Transverse colon (tissue), 4 donors: ENCODE measurements at regions not wholly inside any gene's neighbourhood (a gene's known extent, or its start where the extent isn't known, plus 50 kb on each side); places are given as distances from the start of the nearest gene placed in this dataset.
"Not testable (repeated sequence)": the region's sequence is repeated elsewhere in the genome, so short reads cannot be mapped to it uniquely, and the experiment has no call there.

Source experiments
- DNase-seq: peaks from one replicate; pipeline ENCODE4 v3.0.0-alpha.2; 2019
- H3K27ac ChIP-seq, 4 donors: fragments of 200-600 bp; sonication (generic); 2 replicates each; pipeline ENCODE4 v1.5.1; 2016 to 2018; ENCODE audit warnings: inconsistent platforms in 4 of 4
- H3K27me3 ChIP-seq: fragments of 200-600 bp; sonication (generic); 2 replicates; pipeline ENCODE4 v1.5.1; 2017; ENCODE audit warnings: inconsistent platforms
- H3K36me3 ChIP-seq, 4 donors: fragments of 200-600 bp; sonication (generic); 2 replicates each; pipeline ENCODE4 v1.5.1; 2017 to 2019; ENCODE audit warnings: inconsistent platforms in 4 of 4
- H3K4me1 ChIP-seq, 4 donors: fragments of 200-600 bp; sonication (generic); 2 replicates each; pipeline ENCODE4 v1.5.1; 2017 to 2020; ENCODE audit warnings: inconsistent platforms in 4 of 4
- H3K4me3 ChIP-seq, 4 donors: fragments of 200-600 bp; sonication (generic); 1 replicate in 1 of 4; 2 replicates in 3 of 4; pipeline versions ENCODE4 v1.5.1 to v1.6.1; 2017 to 2019; ENCODE audit warnings: inconsistent platforms in 4 of 4
- H3K9me3 ChIP-seq, 2 donors: fragments of 200-600 bp; sonication (generic); 2 replicates each; pipeline ENCODE4 v1.5.1; 2017 to 2019; ENCODE audit warnings: inconsistent platforms in 2 of 2
- EP300 ChIP-seq: sonication (generic); formaldehyde crosslinking; IDR thresholded peaks from one replicate; pipeline ENCODE4 v1.6.1; 2017; ENCODE audit warnings: antibody characterized with exemption, low read depth
- POLR2A ChIP-seq: fragments of 450-650 bp; IDR thresholded peaks from one replicate; pipeline ENCODE4 v1.6.1; 2016; ENCODE audit warnings: antibody characterized with exemption, mild to moderate bottlenecking, moderate library complexity
- POLR2AphosphoS5 ChIP-seq, 3 donors: sonication (generic); formaldehyde crosslinking; IDR thresholded peaks; one replicate each; pipeline ENCODE4 v1.6.1; 2016; ENCODE audit warnings: antibody characterized with exemption in 3 of 3
- WGBS, 2 donors: methylation state at CpG; one replicate each; pipeline ENCODE4 v1.1.5; 2018; ENCODE audit warnings: low coverage in 1 of 2; 5-methylcytosine and 5-hydroxymethylcytosine counted together
- in situ Hi-C, 4 donors: fragments of 200-750 bp; cut with MboI; loops; one replicate each; pipeline versions ENCODE4 v1.15.0 to v1.15.1; 2017; ENCODE audit warnings: low sequenced_read_pairs in 3 of 4, low pct_ligation_motif_present in 1 of 4, low pct_unique_long_range_greater_than_20kb in 1 of 4
- intact Hi-C: fragments of 100-400 bp; cut with DNase I; formaldehyde crosslinking; loops from one replicate; pipeline ENCODE4 v1.15.1; 2023; ENCODE audit warnings: low total_unique reads
- TF ChIP-seq, protein P1 (sequence below), 5 experiments: fragments of 200-600 bp in 3 of 5; fragments of 450-650 bp in 2 of 5; sonication (generic) in 3 of 5; IDR thresholded peaks; 1 replicate in 2 of 5; 2 replicates in 3 of 5; pipeline ENCODE4 v1.5.1; 2016 to 2017; ENCODE audit warnings: antibody characterized with exemption in 5 of 5, inconsistent platforms in 3 of 5, mild to moderate bottlenecking in 2 of 5, moderate library complexity in 1 of 5

DNA sequence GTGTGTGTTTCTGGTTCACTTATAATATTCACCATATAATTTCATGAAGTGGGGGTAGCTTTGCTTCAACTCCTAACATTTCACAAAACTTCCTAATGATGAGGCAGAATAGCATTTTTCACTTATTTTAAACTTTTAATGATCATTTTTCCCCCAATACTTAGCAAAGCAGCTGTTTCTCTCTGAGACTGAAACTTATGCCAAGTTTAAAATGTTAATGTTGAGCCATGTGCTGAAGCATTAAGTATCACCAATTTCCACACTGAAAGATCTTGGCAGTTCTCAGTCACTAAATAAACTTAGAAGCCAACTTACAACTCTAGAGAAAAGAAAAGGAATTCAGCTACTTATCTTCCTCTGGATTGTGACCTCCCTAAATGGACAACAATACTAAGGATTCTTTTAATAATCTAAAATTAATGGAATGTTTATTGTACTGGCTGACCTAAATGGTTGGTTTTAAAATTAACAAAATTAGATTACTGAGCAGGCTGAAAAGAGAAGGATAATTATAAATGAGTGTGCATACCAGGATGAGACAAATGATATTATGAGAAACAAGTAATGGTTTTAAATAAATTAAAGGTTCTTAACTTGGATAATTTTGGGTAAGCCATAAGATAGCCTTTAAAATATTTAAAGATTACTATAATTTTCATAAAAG lies 1429.4 kb upstream of the ADGRL3 start:
- in situ Hi-C loops: no loop called here
- DNase-seq: no peak

DNA sequence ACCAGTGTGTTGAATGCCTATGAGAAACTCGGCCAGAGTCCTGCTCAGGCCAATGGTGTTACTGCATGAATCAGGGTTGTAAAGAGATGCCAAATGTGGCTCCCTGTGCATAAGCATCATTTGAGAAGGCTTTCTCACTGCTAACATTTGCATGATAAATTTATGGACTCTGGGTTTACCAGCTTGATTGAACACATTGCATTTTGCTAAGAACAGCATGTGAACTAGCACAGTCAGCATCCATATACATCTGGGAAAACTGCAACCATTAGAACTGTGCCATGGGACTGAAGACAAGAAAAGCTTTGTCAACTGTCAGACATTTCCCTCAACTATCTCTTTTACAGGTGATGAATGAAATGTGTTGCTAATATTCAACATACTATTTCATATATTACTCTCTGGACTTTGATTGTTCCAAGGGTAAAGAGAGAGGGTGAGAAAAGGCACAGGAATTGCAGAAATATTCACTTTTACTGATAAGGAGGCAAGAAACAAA lies 1427.4 kb upstream of the ADGRL3 start:
- H3K27ac ChIP-seq: no peak overlapping the region
- TF ChIP-seq EP300: no peak
- TF ChIP-seq POLR2A: no peak
- no peak for TF ChIP-seq POLR2AphosphoS5 (IDR thresholded peaks at IDR 0.05)
- TF ChIP-seq, protein P1, sequence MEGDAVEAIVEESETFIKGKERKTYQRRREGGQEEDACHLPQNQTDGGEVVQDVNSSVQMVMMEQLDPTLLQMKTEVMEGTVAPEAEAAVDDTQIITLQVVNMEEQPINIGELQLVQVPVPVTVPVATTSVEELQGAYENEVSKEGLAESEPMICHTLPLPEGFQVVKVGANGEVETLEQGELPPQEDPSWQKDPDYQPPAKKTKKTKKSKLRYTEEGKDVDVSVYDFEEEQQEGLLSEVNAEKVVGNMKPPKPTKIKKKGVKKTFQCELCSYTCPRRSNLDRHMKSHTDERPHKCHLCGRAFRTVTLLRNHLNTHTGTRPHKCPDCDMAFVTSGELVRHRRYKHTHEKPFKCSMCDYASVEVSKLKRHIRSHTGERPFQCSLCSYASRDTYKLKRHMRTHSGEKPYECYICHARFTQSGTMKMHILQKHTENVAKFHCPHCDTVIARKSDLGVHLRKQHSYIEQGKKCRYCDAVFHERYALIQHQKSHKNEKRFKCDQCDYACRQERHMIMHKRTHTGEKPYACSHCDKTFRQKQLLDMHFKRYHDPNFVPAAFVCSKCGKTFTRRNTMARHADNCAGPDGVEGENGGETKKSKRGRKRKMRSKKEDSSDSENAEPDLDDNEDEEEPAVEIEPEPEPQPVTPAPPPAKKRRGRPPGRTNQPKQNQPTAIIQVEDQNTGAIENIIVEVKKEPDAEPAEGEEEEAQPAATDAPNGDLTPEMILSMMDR (IDR thresholded peaks at IDR 0.05): no peak
- no peaks in the 10 kb centered on the region for H3K27me3 ChIP-seq
- no peaks in the 10 kb centered on the region for H3K9me3 ChIP-seq
- intact Hi-C loops (no loop called here), in situ Hi-C loops (no loop called here)
- no peaks in the 10 kb centered on the region for H3K4me1 ChIP-seq
- no peaks in the 10 kb centered on the region for H3K36me3 ChIP-seq
- WGBS, 2 donors: 78 to 100% methylated on average over 1 of the region's 1 CpG
- H3K4me3 ChIP-seq: no peak overlapping the region
- DNase-seq: no peak

More for the DNA sequence above, 1429.4 kb upstream of the ADGRL3 start:
- Histone ChIP-seq H3K36me3 (no peaks in the 10 kb centered on the region), H3K9me3 (no peaks in the 10 kb centered on the region), H3K4me1 (no peaks in the 10 kb centered on the region), H3K27me3 (no peaks in the 10 kb centered on the region), H3K27ac (no peak overlapping the region), H3K4me3 (no peak overlapping the region)
- TF ChIP-seq, protein P1 (IDR thresholded peaks at IDR 0.05): no peak
- TF ChIP-seq POLR2A (no peak), EP300 (no peak), POLR2AphosphoS5 (IDR thresholded peaks at IDR 0.05) (no peak)
- intact Hi-C loops: no loop called here

DNA sequence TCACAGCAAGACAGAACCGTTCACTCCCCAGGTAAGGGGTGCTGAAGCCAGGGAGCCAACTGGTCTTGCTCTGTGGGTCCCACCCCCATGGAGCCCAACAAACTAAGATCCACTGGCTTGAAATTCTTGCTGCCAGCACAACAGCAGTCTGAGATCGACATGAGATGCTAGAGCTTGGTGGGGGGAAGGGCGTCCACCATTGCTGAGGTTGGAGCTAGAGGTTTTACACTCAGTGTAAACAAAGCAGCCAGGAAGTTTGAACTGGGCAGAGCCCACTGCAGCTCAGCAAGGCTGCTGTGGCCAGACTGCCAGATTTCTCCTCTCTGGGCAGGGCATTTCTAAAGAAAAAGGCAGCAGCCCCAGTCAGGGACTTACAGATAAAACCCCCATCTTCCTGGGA lies 1419.9 kb upstream of the ADGRL3 start:
- H3K4me1 ChIP-seq, intact Hi-C loops, H3K27ac ChIP-seq, DNase-seq, H3K36me3 ChIP-seq, in situ Hi-C loops, H3K9me3 ChIP-seq, H3K4me3 ChIP-seq, H3K27me3 ChIP-seq: not testable (repeated sequence)
- WGBS, 2 donors: 78% methylated on average over 3 of the region's 3 CpGs; no CpG with 5 or more reads in 1 of the 2 donors

DNA sequence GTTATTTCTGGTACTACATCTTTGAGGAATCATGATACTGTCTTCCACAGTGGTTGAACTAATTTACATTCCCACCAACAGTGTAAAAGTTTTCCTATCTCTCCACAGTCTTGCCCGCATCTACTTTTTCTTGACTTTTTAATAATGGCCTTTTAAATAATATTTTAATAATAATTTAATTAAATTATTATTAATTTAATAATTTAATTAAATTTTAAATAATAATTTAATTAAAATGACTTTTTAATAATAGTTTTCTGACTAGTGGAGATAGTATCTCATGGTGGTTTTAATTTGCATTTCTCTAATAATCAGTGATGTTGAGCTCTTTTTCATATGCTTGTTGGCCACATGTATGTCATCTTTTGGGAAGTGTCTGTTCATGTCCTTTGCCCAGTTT lies 1395.0 kb upstream of the ADGRL3 start:
- H3K4me3 ChIP-seq: no peak overlapping the region
- no peak for DNase-seq
- peaks cover 3 to 5% of the 10 kb centered on the region in 2 donors for H3K9me3 ChIP-seq
- no peaks in the 10 kb centered on the region for H3K36me3 ChIP-seq
- no peaks in the 10 kb centered on the region for H3K4me1 ChIP-seq
- in situ Hi-C loops (no loop called here), intact Hi-C loops (no loop called here)
- WGBS, 2 donors: 91 to 93% methylated on average over 1 of the region's 1 CpG
- no peak overlapping the region for H3K27ac ChIP-seq
- H3K27me3 ChIP-seq: no peaks in the 10 kb centered on the region
- TF ChIP-seq POLR2AphosphoS5 (IDR thresholded peaks at IDR 0.05) (no peak), EP300 (no peak), POLR2A (no peak)

DNA sequence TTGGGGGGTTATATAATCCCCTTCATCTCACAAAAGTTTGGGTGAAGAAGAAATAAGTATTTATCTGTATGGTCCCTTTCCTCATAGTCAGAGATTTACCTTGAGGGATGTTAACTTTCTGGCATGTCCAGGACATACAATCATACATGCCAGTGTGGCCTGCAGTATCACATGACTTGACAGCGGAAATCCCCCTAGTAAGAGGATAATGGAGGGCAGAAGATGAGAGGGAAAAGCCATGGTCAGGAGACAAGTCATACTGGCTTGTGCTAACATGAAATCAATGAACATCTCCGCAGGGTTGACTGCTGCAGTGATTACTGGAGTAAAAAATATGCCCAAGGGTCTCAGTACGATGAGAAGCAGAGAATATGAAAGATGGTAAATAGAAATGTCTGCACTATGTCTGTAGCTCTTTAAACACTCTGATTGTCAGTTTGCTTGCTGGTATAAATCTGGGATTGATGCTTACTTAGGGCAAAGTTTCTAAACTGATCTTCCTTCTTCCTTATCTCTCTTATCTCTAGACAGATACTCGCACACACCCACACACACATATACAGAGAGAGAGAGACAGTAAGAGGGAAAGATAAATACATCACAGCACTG lies 1385.6 kb upstream of the ADGRL3 start:
- H3K36me3 ChIP-seq: no peaks in the 10 kb centered on the region
- in situ Hi-C loops (no loop called here), intact Hi-C loops (no loop called here)
- WGBS, 2 donors: 54 to 63% methylated on average over 3 to 4 of the region's 4 CpGs
- no peak overlapping the region for H3K4me3 ChIP-seq
- DNase-seq: no peak
- H3K9me3 ChIP-seq: no peaks in the 10 kb centered on the region
- H3K27ac ChIP-seq: no peak overlapping the region
- H3K27me3 ChIP-seq: no peaks in the 10 kb centered on the region
- no peaks in the 10 kb centered on the region for H3K4me1 ChIP-seq
- no peak for TF ChIP-seq POLR2A
- no peak for TF ChIP-seq EP300
- TF ChIP-seq, protein P1 (IDR thresholded peaks at IDR 0.05): no peak
- no peak for TF ChIP-seq POLR2AphosphoS5 (IDR thresholded peaks at IDR 0.05)
